ENCODE measurements at regions not wholly inside any gene's neighbourhood (a gene's known extent, or its start where the extent isn't known, plus 50 kb on each side); places are given as distances from the start of the nearest gene placed in this dataset.
"Not testable (repeated sequence)": the region's sequence is repeated elsewhere in the genome, so short reads cannot be mapped to it uniquely, and the experiment has no call there.

GRCh38 chrX:124720532-124720931 is 374.2 kb downstream of the SH2D1A start:
- DNase-seq: no peak

GRCh38 chrX:124725502-124725901 is 379.1 kb downstream of the SH2D1A start:
- no peak for DNase-seq

- no peak for DNase-seq
These were observed 379.9 kb downstream of the SH2D1A start for GRCh38 chrX:124726292-124726691.

- DNase-seq: no peak
These were observed 380.5 kb downstream of the SH2D1A start for GRCh38 chrX:124726881-124727280.

DNA sequence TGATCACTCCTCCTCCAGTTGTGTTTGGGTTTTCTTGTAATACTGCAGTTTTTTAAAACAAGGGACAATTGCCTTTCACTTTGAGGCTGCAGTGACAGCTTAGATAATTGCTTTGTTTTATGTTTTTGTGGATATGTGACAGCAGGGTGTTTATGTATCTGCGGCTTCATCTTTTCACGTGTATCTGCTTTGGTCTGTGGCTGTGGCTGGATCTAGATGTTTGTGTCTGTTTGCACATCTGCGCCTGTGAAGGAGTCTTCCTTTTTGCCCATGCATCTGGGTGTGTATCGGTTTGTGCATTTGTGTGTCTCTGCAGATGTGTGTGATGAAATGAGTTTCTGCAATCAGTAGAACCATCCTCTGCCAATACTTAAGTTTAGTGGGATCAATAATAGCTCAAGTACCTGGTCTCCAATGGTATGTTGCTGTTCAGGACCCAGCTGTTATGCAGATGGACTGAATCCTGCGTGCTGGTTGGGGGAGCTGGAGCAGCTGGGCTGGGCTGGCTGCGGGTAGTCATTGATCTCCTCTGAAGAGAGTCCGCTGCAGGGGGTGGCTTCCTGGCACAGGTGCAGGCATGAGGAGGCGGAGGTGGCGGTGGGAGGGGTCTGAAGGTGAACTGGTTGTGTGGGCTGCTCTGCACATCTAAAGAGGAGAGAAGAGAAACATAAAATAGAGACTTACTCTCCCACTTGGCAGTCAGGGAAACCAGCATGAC is 390.3 kb downstream of the SH2D1A start:
- no peak for DNase-seq

DNA sequence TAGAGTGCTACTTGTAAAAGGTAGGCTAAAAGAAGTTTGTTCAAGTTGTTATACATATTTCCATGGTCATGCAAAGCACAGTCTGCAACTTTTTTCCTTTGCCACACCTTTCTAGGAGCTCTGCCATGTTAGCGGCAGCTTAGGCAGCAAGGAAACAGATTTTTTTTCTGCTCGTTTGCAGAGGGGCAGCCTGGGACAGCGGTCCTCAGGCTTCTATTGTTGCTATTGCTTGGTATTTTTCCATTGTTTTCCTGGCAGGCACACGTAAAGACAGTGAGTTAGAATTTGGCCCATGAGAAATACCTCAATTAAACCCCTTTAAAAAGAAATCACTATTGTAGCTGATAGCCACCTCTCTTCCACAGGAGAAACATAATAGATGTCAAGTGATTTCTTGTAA is 391.4 kb downstream of the SH2D1A start:
- no peak for DNase-seq

DNA sequence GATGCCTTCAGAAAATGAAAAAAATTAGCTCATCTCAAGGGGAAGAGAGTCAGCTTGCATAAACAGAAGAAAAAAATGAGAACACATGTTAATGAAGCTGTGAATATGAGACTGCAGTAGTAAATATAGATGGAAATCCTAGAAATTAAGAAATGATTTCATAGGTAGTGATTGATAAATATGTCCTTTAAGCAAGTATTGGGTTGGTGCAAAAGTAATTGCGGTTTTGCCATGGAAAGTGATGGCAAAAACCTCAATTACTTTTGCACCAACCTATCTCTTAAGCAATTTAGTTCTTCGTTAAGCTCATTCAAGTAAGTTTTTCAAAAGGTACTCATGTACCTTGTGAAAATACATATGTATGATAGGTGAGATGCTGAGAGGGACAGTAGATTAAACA is 400.9 kb downstream of the SH2D1A start:
- no peak for DNase-seq

GRCh38 chrX:124764354-124764753 is 418.0 kb downstream of the SH2D1A start:
- DNase-seq: no peak

GRCh38 chrX:124769166-124769565 is 422.8 kb downstream of the SH2D1A start:
- no peak for DNase-seq

DNA sequence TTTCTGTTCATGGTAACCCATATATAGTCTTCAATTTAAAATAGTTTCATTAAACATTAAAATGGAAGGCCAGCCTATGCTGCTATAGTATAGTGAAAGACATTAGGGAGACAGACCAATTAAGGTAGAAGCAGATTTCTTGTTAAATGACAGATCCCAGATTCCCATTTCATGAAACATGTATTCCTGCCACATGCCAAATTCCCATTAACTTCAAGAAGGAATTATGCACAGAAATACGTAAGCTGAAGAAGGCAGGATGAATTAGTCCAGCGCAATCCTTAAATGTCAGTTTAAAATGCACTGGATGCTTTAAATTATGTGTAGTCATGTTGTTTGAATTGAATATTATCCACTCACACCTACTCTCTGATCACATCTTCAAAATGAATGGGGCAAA is 424.9 kb downstream of the SH2D1A start:
- DNase-seq: no peak

- not testable (repeated sequence) for DNase-seq
These were observed 441.9 kb downstream of the SH2D1A start for GRCh38 chrX:124788253-124788652.

DNA sequence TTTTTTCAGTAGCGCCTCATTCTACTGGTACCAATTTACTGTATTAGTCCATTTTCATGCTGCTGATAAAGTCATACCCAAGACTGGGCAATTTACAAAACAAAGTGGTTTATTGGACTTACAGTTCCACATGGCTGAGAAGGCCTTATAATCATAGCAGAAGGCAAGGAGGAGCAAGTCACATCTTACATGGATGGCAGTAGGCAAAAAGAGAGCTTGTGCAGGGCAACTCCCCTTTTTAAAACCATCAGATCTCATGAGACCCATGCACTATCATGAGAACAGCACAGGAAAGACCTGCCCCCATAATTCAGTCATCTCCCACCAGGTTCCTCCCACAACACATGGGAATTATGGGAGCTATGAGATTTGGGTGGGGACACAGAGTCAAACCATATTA is 443.5 kb downstream of the SH2D1A start:
- not testable (repeated sequence) for DNase-seq

DNA sequence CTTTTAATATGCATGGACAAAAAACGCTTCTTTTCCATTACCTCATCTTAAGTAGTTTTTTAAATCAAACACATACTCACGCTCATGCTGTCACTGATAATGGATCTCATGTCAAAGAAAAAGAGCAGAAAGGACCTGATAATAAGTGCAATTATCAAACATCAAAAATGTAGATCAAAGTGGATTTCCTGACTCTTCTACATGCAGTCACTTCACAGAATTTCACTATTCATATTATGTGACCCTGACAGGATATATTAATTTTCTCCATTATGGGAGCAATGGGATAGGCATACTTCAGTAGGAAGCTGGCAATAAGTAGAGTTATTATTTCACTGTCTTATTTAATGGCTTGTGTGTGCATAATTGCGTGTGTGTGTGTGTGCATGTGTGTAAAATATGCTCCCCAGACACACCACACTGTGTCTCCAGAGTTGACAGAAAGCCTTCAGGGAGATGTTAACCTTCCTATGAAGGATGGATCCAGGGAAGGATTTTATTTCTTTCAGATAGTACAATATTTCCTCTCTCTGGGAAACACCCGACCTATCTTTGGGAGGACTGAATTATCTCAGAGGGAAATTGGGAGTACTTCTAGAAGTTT is 445.2 kb downstream of the SH2D1A start:
- no peak for DNase-seq

GRCh38 chrX:124796989-124797388 is 450.6 kb downstream of the SH2D1A start:
- no peak for DNase-seq

DNA sequence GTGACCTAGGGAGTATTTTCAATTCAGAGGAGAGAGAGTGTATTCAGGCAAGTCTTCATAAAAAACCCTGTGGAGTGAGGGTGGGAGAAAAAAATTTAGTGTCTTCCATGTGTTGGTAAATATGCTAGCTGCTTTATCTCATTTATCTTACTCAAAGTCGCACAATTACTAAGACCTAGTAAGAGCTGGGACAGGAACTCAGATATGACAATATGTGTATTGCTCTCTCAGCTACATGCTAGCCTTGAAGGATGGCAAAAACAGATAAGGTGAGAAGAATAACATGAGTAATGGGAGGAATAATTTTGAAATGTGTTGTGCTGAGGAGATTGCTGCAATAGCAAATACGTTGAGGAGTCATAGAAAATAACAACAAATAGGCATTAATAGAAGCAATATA is 458.6 kb downstream of the SH2D1A start:
- no peak for DNase-seq

- DNase-seq: no peak
These were observed 459.1 kb downstream of the SH2D1A start for GRCh38 chrX:124805486-124805885.

GRCh38 chrX:124814106-124814505 is 467.7 kb downstream of the SH2D1A start:
- no peak for DNase-seq

DNA sequence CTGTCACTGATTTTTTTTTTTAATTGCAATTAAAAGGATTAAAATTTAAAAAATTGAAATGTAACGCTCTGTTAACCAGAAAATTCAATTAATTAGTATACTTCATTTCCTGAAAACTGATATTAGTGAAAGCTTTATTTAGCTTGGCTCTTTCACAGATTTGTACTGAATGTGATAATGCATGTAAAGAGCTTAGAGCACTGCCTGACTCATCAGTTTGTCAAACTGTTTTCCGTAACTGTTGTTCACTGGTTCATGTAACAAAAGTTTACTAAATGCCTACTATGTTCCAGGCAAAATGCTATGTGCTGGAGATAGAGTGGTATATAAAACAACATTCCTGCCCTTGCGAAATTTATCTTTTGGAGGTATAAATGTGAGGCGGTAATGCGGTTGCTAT is 471.7 kb downstream of the SH2D1A start:
- DNase-seq: no peak

DNA sequence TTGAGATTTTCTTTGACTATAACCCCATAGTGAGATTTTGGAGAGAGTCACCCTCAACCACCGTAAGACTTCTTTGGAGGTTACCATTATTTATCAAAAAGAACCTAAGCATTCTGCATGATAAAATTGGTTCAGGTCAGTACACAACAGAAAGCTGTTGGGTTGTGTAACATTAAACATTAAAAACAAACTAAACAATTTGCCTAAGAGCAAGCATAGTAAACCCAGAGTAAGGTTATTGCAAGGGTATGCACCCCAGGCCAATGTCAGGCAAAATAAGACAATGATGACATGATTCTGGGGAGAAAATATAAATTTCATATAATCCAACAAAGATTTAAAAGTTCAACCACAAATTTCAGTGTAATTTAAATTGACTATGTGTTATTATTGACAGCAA is 472.4 kb downstream of the SH2D1A start:
- DNase-seq: no peak

- DNase-seq: no peak
These were observed 474.4 kb downstream of the SH2D1A start for GRCh38 chrX:124820738-124821137.

GRCh38 chrX:124827258-124827845 is 481.0 kb downstream of the SH2D1A start:
- no peak for DNase-seq

GRCh38 chrX:124829930-124830329 is 483.6 kb downstream of the SH2D1A start:
- no peak for DNase-seq

GRCh38 chrX:124836786-124837185 is 482.9 kb upstream of the TEX13C start:
- no peak for DNase-seq

- no peak for DNase-seq
These were observed 477.5 kb upstream of the TEX13C start for GRCh38 chrX:124842205-124842604.

DNA sequence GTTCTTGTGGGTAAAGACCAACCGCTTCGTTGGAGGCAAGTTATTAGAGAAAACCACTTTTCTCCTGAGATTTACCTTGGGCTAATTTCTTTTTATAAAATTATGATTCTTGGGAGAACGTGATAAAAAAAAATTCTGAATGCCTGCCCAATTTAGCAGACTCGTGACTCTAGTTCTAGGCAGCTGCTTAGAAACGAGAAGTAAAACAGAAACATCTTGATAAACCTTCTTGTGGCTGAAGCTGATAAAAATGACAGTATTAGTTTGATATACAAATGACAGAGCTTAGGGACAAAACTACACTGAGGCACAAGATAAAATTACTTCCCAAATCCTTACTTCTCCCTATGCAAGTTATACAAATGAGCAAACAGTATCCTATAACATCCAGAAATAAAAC is 458.9 kb upstream of the TEX13C start:
- no peak for DNase-seq

All from fibroblast of skin of right biceps (primary cell).